Neuron (in vitro differentiated cells): ENCODE measurements at regions not wholly inside any gene's neighbourhood (a gene's known extent, or its start where the extent isn't known, plus 50 kb on each side); places are given as distances from the start of the nearest gene placed in this dataset.

Experiments
- H2AFZ ChIP-seq: one replicate; pipeline ENCODE4 v1.6.1; 2013; ENCODE audit warnings: low read depth, mild to moderate bottlenecking, inconsistent platforms, low read length, moderate library complexity
- H3K27me3 ChIP-seq: one replicate; pipeline ENCODE4 v1.6.1; 2013; ENCODE audit warnings: low read length; ENCODE audit not compliant: insufficient read depth
- H3K36me3 ChIP-seq: one replicate; pipeline ENCODE4 v1.6.1; 2013; ENCODE audit warnings: low read length; ENCODE audit not compliant: insufficient read depth
- H3K4me1 ChIP-seq: one replicate; pipeline ENCODE4 v1.6.1; 2013; ENCODE audit warnings: low read length; ENCODE audit not compliant: insufficient read depth
- H3K4me3 ChIP-seq: 2 replicates; pipeline ENCODE4 v1.5.1; 2013; ENCODE audit warnings: mild to moderate bottlenecking, low read length, moderate library complexity
- H3K9me3 ChIP-seq: one replicate; pipeline ENCODE4 v1.6.1; 2013; ENCODE audit warnings: low read length

DNA sequence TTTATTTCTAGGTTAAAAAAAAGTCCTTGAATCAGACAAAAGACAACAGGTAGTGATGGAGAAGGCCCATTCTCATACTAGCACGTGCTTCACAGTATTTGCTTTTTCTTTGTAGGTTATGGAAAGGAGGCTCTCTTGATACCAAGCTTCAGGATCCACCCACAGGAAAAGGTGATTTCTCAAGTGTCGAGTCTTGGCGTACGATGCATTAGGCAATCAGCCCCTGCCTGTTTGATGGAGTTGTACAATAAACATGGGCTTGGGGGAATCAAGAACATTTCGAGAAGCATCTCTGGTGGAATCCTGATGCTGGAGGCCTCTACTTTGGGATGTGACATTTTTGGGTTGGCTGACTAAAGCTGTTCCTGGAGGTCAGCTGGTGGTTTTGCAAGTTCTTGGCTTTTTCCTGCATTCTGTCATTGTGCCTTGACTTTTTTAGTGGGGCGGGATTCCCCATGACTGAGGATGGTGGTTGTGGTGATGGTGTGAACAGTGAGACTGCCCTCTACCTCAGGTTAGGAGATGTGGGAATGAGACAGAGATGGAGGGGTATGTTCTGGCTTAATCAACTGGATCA, 231.5 kb upstream of the SPRED2 start:
- H3K27me3 ChIP-seq = no peaks in the 10 kb centered on the region
- no peak overlapping the region for H3K4me3 ChIP-seq
- H2AFZ ChIP-seq = no peak overlapping the region
- no peaks in the 10 kb centered on the region for H3K36me3 ChIP-seq
- no peaks in the 10 kb centered on the region for H3K4me1 ChIP-seq
- H3K9me3 ChIP-seq = no peaks in the 10 kb centered on the region

DNA sequence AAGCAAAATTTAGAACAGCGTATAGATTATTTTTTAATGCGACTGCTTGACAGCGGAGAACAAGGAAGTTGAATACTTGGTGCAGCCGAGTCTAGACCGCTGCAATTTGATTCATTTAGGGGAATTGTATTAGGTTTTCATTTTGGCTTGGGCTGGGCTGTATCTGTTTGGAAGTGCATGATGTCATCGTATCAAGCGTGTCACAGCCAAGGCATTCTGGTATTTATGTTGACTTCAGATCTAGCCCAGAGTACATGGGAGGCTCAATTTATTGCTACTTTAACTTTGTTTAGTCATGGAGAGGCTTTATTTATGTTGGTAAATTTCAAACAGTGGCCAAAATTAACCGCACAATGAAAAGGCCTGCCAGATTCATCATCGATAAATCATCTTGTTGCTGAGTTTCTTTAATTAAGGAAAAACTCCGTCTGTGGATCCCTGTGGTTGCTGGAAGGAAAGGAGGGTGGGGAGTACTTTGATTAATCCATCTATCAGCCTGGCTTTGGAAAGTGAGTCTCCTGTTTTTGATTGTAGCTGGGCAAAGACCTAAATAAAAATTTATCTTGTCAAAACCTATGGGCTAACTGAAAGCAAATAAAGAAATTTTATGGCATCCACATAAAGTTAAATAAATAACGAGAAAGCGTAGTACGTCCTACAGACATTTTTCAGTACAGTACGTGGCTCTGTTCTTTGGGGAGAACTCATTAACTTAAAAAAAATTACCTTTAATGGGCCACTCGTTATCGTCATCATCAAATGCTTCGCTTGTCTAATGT, 230.4 kb upstream of the SPRED2 start:
- Histone ChIP-seq H3K4me1 (no peaks in the 10 kb centered on the region), H2AFZ (no peak overlapping the region), H3K27me3 (no peaks in the 10 kb centered on the region), H3K9me3 (no peaks in the 10 kb centered on the region), H3K4me3 (no peak overlapping the region), H3K36me3 (no peaks in the 10 kb centered on the region)

DNA sequence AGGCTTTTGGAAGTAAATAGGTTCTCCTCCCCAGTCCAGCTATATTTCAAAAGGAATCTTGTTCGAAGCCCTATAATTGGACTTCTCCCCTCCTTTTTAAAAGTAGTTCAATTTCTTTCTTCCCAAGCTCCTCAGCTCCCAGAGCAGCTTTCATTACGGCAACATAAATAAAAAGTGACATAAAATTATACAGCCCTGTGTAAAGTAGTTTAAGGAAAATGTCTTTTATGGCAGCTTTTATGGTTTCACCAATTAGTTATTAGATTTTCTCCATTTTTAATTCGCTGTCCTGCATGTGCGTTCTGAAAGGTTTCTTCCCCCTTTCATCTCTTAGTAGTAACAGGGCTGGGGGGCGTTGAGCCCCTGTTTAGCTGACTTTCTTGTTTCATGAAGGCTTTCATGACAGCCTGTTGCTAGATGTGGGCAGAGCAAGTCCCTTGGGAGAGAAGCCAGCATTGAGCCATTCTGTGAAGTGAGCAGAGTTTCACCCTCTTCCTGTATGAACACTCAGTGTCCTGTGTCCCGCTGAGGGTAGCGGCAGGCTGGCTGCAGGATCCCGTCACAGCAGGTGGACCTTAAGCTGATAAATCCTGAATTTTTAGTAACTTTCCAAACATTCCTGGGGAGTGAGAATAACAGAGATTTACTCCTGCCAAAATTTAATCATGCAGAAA, 229.7 kb upstream of the SPRED2 start:
- Histone ChIP-seq H3K4me1 (no peaks in the 10 kb centered on the region), H2AFZ (no peak overlapping the region), H3K27me3 (no peaks in the 10 kb centered on the region), H3K36me3 (no peaks in the 10 kb centered on the region), H3K9me3 (no peaks in the 10 kb centered on the region), H3K4me3 (no peak overlapping the region)

DNA sequence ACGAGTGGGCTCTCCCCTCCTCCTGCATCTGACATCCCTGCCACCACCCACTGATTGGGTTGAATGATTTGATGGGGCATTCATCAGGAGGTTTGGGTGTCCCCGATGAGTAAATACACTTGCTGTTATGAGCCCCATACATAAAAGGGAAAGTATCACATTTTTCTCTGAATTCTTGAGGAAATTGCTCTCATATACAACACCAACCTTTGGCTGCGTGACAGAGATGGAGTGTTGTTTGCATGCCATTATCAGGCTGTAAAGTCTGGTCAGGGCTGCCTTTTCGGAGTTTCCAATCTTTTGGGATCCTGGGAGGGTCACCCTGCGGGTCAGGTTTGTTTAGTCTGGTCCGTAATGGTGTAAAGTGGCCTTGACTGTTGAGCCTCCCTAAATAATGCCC, 227.9 kb upstream of the SPRED2 start:
- H3K27me3 ChIP-seq = no peaks in the 10 kb centered on the region
- no peak overlapping the region for H3K4me3 ChIP-seq
- H2AFZ ChIP-seq = no peak overlapping the region
- H3K36me3 ChIP-seq = no peaks in the 10 kb centered on the region
- H3K4me1 ChIP-seq = no peaks in the 10 kb centered on the region
- no peaks in the 10 kb centered on the region for H3K9me3 ChIP-seq

DNA sequence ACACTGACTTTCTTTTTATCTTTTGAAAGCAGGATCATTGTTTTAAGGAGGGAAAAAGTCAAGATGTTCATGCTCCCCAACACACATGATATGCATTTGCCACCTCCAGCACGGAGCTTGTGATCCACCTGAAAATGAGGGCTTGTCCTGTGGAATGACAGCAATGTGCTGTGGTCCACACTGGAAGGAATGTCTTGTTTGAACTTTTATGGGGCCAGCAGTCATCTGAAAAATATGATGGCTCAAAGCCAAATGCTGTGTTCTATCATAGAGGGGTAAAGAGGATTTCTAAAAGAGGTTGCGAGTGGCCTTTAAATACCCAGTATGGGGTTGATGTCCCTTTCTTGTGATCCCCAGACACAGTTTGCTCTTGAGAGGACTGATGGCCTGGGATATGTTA, 226.5 kb upstream of the SPRED2 start:
- Histone ChIP-seq H3K9me3 (no peaks in the 10 kb centered on the region), H3K27me3 (no peaks in the 10 kb centered on the region), H3K36me3 (no peaks in the 10 kb centered on the region), H2AFZ (no peak overlapping the region), H3K4me1 (no peaks in the 10 kb centered on the region), H3K4me3 (no peak overlapping the region)

DNA sequence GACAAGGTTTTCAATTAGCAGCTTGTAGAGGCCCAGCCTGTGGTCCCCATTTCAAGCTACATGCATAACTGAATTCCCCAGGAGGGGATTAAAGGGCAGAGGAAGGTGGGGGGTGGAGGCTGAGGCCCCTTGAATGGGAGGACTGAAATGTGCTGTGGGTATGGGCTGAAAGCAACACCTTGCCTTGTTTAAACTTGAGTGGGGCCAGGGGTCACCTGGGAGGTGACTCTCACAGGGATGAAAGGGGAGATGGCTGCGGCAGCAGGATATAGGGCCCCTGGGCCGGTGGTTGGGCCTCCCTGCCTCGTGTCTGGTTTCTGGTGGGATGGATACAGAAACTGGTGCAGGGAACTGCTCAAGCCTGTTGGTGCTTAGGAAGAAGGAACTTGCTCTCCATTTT, 225.9 kb upstream of the SPRED2 start:
- H3K9me3 ChIP-seq = no peaks in the 10 kb centered on the region
- no peaks in the 10 kb centered on the region for H3K4me1 ChIP-seq
- H3K4me3 ChIP-seq = no peak overlapping the region
- no peak overlapping the region for H2AFZ ChIP-seq
- no peaks in the 10 kb centered on the region for H3K27me3 ChIP-seq
- no peaks in the 10 kb centered on the region for H3K36me3 ChIP-seq

DNA sequence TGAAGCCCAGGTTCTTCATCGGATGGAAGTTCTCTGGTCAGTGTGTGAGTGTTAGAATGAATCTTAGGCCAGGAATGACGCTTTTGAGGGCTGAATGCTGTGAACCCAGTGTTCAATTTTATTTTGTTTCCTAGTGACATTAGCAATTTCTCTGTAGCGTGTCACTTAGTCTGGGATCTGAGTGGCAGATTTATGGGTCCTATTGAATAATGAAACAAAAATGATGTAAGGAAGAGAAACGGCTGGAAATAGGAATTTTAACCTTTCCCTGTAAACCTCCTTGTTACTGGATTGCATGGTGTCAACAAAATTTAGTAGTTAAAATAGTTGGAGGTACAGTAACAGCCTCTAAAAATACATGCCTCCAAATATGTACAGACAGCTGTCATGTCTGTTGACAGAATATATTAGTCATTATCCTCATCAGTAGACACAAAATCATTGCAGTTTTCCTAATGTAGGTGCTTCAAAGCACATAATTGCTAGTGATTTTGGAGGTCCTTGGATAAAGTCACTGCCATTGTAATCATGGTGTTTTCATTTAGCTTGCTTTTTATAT, 223.8 kb upstream of the SPRED2 start:
- Histone ChIP-seq H3K36me3 (no peaks in the 10 kb centered on the region), H2AFZ (no peak overlapping the region), H3K9me3 (no peaks in the 10 kb centered on the region), H3K27me3 (no peaks in the 10 kb centered on the region), H3K4me3 (no peak overlapping the region), H3K4me1 (no peaks in the 10 kb centered on the region)

DNA sequence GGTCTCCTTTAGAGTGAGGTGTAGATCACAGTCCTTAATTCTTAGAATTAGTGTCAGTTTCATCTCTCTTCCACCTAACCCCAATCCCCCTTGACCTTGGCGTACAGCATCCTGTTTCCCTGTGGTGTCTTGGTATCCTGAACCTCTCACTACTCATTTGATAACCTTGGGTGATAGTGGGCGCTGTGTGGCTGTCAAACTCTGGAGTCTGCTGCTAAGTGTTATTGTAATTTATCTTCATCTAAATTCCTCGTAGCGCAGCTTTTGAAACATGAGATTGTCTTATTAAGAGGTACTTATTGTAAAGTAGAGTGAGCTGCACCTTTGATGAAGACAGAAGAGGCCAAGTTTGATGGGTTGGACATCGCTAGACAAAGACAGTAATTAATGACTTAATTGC, 222.6 kb upstream of the SPRED2 start:
- Histone ChIP-seq H2AFZ (no peak overlapping the region), H3K4me3 (no peak overlapping the region), H3K27me3 (no peaks in the 10 kb centered on the region), H3K4me1 (no peaks in the 10 kb centered on the region), H3K9me3 (no peaks in the 10 kb centered on the region), H3K36me3 (no peaks in the 10 kb centered on the region)

DNA sequence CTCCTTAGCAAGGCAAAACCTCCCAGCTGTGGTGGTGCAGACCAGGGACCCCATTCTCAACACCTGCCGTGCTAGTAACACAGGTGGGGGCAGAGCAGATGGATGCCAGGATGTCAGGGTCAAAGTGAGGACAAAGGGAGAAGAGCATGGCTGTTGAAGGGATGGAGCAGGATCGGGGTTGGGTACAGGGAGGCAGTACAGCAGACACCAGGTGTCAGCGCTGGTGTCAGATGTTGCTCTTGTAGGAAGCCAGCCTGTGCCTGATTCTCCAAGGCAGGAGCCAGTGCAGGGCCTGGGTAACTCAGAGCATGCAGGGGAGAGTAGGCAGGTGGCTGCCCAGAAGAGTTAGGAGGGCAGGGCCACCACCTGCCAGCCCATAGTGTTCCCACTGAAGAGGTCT, 222.1 kb upstream of the SPRED2 start:
- no peak overlapping the region for H2AFZ ChIP-seq
- H3K9me3 ChIP-seq = no peaks in the 10 kb centered on the region
- H3K4me3 ChIP-seq = no peak overlapping the region
- H3K4me1 ChIP-seq = no peaks in the 10 kb centered on the region
- no peaks in the 10 kb centered on the region for H3K27me3 ChIP-seq
- H3K36me3 ChIP-seq = no peaks in the 10 kb centered on the region

DNA sequence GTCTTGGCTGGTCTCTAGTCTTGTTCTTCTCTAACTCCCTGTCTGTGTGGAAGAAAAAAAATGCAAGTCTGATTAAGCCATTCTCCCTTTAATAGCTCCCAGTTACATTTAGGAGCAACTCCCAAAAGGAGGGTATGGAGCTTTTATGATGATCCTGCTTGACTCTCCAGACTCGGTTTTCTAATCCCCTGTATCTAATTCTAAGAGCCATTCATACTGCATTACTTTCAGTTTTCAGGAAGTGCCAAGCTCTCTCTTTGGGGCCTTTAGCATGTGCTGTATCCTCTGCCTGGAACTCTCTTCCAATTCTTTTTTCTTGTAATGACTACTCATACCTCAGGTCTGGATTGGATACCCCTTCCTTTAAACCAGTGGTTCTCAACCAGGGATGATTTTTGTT, 219.7 kb upstream of the SPRED2 start:
- Histone ChIP-seq H2AFZ (no peak overlapping the region), H3K4me3 (no peak overlapping the region), H3K36me3 (no peaks in the 10 kb centered on the region), H3K9me3 (no peaks in the 10 kb centered on the region), H3K4me1 (no peaks in the 10 kb centered on the region), H3K27me3 (no peaks in the 10 kb centered on the region)

DNA sequence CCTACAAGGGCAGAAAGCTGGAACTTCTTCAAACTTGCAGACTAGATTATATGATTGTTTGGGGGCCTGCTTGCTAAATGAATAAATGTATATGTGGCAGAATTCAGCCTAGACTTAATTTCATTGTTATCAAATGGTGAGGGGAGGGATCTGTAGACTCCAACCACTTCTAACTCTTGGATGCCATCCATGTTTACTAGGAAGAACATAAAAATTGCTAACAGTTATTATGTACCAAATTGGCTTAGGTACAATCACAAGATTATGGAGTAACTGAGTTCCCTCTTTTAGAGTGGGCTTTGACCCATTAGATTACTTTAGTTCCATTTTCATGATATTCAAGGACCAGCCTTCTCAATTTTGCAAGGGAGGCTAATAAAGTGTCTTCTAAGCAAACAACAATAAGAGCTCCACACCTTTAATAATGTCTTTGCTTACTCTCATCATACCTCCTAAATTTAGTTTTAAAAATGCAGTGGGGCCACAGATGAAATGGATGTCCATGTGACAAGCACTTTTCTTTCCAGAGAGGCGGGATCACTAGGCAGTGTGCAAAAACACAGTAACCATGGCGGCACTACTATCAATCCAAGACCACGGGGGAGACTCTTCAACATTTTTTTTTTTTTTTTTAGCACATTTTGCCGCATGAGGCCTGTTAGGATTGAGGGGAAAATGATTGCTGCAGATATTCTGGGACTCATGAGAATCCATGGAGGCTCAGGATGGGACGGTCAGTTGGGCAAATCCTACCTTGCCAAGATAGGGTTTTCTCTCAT, 217.6 kb upstream of the SPRED2 start:
- Histone ChIP-seq H3K4me3 (no peak overlapping the region), H3K4me1 (no peaks in the 10 kb centered on the region), H3K36me3 (no peaks in the 10 kb centered on the region), H2AFZ (no peak overlapping the region), H3K27me3 (no peaks in the 10 kb centered on the region), H3K9me3 (no peaks in the 10 kb centered on the region)

DNA sequence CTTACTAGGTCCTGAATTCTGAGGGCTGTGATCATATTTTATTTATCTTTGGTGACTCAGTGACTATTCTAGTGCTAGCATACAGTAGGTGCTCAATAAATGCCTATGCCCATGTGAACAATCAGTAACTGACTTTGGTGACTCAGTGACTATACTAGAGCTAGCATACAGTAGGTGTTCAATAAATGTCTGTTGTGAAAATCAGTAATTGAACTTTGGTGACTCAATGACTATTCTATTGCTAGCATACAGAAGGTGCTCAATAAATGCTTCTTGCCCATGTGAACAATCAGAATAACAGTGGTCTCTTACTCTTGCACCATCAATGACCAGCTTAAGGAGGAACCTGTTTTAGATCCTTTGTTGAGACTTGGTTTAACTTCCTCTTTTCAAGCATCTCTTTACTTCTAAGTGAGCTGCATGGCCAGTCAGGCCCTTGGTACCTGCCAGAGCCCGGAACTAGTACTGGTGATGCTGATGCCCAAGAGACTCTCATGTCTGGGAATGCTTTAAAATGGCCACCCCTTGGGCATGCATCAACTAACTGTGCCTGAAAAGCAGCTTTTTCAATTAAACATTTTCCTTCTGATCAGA, 214.9 kb upstream of the SPRED2 start:
- no peak overlapping the region for H3K4me3 ChIP-seq

DNA sequence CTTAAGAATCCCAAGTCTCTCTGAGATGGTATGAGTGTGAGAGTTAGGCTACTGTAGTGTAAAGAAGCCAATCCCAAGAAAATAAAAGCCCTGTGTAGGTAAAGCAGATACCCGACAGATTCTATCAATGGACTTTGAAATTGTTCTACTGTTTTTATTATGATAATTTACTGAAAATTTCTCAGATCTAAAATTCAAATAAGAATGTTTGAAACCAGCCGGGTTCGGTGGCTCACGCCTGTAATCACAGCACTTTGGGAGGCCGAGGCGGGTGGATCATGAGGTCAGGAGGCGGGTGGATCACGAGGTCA, 208.3 kb upstream of the SPRED2 start:
- no peak overlapping the region for H2AFZ ChIP-seq
- no peak overlapping the region for H3K4me3 ChIP-seq
- no peaks in the 10 kb centered on the region for H3K9me3 ChIP-seq
- H3K27me3 ChIP-seq = no peaks in the 10 kb centered on the region
- no peaks in the 10 kb centered on the region for H3K4me1 ChIP-seq
- no peaks in the 10 kb centered on the region for H3K36me3 ChIP-seq

More for the DNA sequence above, 214.9 kb upstream of the SPRED2 start:
- Histone ChIP-seq H3K36me3 (no peaks in the 10 kb centered on the region), H3K27me3 (no peaks in the 10 kb centered on the region), H2AFZ (no peak overlapping the region), H3K9me3 (no peaks in the 10 kb centered on the region), H3K4me1 (no peaks in the 10 kb centered on the region)
